Fibroblast of skin of scalp (primary cell): ENCODE measurements at regions not wholly inside any gene's neighbourhood (a gene's known extent, or its start where the extent isn't known, plus 50 kb on each side); places are given as distances from the start of the nearest gene placed in this dataset.
A peak's percentile ranks its signal among the peaks of the same experiment; 100 is the strongest.
"Not testable (repeated sequence)": the region's sequence is repeated elsewhere in the genome, so short reads cannot be mapped to it uniquely, and the experiment has no call there.

Experiments used
- DNase-seq: peaks from one replicate; pipeline ENCODE4 v3.0.0-alpha.2; 2013

DNA sequence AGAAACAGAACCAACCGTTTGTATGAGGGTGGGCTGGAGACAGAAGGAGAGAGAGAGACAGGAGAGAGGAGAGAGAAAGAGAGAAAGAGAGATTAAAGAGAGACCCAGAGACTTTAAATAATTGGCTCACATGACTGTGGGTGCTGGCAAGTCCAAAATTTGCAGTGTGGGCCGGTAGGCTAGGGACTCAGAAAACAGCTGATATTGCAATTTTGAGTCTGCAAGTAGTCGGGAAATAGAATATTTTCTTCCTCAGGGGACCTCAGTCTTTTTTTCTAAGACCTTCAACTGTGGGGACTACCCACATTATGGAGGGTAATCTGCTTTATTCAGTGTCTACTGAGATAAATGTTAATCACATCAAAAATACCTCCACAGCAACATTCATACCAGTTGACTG is 1439.0 kb downstream of the CDH11 start:
- DNase-seq: no peak

- no peak for DNase-seq
These were observed 1449.4 kb downstream of the CDH11 start for GRCh38 chr16:63672493-63672892.

DNA sequence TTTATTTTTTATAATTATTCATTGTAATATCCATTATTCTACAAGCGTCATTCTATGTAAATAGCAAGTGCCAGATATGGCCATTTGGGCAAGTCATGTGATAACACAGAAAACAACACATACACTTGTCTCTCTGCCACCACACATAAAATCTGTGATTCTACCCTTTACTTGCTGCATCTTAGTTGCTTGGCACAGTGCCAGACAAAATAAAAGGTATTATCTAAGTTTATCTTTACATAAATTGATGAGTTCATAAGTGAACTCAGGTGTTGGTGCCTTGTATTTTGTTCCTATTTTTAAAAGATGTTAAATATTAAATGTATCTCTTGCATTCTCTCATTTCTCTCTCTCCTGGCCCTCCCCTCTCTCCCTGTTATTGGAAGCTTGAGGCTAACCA is 1458.7 kb downstream of the CDH11 start:
- no peak for DNase-seq

DNA sequence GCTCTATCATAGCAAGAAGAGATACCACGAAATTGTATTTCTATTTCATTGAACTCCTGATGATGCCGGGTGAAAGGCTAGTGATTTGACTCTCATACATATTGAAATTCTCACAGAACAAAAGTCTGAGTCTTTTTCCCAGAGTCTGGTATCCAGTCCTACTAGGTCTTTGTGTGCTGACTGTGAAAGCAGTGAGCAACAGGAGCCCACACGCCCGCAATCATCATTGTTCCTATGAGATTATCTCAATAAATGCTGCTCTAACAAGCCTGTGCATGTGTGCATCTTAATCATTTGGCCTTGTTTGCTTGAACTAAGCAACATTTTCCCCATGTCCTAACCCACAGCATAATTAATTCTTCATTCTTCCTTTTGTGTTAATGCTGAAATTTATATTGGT is 1466.0 kb downstream of the CDH11 start:
- no peak for DNase-seq

DNA sequence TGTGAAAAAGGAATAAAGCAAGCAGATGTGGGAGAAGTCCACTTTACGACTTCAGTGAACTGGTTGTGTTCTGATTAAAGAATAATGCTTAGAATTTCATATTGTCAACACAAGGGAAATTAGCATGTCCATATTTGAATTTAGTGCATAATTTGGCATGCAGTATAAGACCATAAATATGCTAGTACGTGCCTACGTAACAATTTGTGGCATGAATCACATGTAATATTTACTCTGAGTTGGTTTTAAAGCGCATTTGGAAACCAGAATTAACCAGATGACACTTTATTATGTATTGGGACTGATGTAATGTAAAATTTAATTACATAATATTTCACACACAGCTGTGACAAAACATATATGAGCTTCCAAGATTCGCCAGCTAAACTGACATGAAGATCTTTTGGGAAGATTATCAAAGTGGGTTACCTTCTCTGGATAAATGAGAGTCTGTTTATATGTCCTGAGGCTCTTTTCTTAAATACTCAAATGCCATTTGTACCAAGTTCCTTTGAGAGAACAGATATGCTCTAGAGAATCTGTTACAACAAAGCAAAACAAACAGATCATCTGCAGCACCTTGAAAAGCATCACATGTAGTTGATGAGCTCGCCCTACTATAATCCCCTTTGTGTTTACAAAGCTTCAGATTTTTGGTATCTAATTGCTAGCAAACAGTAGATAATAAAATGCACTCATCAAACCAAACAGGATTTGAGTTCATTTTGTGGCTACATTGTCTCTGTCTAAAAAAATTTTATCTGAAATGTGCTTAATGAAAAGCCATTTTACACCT is 1468.6 kb downstream of the CDH11 start:
- peak; percentile 22 for DNase-seq

GRCh38 chr16:63652091-63652490 is 1469.8 kb downstream of the CDH11 start:
- no peak for DNase-seq

DNA sequence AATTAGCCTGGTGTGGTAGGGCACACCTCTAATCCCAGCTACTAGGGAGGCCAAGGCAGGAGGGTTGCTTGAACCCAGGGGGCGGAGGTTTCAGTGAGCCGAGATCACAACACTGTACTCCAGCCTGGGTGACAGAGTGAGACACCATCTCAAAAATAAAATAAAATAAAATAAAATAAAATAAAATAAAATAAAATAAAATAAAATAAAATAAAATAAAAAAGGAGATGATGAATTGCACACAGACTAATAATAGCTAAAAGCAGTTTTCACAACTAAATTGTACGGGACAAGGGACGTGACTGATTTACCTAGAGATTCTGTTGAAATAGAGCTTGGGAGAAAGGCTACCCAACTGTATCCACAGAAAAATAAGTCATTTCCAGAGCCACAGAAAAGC is 1471.3 kb downstream of the CDH11 start:
- DNase-seq: no peak

GRCh38 chr16:63633706-63634445 is 1488.0 kb downstream of the CDH11 start:
- DNase-seq: not testable (repeated sequence)

DNA sequence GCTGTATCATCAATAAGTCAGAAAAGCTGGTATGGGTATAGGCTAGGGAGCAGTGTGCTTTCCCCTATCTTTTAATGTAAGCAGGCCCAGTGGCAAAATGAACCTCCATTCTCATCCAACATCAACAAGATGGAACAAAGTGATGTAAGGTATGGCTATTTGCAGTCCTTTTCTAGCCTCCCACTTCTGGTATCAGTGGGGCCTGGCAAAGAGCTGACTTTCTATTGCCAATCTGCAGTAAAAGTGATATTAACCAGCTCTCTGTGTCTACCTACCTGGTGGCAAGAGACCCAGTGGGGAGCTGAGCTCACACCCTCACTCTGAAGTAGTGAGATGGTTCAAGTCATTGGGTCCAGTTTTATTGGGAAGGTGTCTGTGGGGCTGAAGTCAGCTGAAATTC is 1492.6 kb downstream of the CDH11 start:
- no peak for DNase-seq

- no peak for DNase-seq
These were observed 1493.1 kb downstream of the CDH11 start for GRCh38 chr16:63628812-63629211.

DNA sequence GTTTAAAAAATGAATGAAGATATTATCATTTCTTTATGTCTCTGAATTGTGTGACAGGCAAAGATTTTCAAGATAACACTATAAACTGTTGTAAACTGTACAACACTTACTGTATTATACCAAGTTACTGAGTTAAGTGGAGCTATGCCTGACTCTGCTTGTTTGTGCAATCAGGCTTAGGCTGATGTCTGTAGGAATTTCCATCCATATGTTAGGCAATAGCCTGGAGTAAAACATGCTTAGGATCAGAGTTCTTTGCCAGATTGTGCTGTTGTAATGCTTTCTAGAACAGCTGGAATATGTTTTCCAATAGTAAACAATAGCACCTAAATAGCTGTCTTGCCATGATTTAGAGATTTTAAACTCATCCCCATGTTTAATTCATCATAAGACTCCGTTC is 1496.7 kb downstream of the CDH11 start:
- DNase-seq: no peak

GRCh38 chr16:63623551-63624039 is 1498.3 kb downstream of the CDH11 start:
- DNase-seq: no peak

GRCh38 chr16:63618896-63619485 is 1502.9 kb downstream of the CDH11 start:
- no peak for DNase-seq

- DNase-seq: peak; percentile 26
These were observed 1503.7 kb downstream of the CDH11 start for GRCh38 chr16:63617990-63618763.

DNA sequence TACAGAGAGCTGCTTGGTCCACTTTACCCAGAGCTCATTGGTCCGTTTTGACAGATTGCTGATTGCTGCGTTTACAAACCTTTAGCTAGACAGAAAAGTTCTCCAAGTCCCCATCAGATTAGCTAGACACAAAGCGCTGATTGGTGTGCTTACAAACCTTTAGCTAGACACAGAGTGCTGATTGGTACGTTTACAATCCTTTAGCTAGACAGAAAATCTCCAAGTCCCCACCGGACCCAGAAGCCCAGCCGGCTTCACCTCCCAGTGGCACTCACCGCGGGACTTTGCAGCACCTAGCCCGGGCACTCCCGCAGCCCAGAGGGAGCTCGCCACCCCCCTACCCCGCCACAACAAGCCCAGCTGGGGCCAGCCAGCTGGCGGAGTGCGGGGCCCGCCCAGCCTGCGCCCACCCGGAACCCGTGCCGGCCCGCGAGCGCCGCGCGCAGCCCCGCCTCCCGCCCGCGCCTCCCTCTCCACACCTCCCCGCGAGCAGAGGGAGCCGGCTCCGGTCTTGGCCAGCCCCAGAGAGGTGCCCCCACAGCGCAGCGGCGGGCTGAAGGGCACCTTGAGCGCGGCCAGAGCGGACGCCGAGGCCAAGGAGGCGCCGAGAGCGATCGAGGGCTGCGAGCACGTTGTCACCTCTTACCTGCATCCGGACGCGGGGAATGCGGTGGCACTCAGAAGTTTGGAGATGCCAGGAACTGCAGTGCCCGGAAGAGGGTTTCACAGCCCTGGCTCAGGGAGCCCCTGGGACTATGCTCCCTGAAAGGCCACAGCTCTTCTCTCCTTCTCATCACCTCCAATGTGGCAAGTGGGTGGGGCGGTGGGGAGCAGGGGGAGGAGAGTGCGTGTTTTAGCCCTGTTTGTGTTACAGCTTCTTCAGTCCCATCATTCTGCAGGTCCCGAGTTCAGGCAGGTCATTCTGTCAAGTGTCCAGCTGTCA is 1504.5 kb downstream of the CDH11 start:
- no peak for DNase-seq

- DNase-seq: peak; percentile 25
These were observed 1507.4 kb downstream of the CDH11 start for GRCh38 chr16:63614429-63614828.

DNA sequence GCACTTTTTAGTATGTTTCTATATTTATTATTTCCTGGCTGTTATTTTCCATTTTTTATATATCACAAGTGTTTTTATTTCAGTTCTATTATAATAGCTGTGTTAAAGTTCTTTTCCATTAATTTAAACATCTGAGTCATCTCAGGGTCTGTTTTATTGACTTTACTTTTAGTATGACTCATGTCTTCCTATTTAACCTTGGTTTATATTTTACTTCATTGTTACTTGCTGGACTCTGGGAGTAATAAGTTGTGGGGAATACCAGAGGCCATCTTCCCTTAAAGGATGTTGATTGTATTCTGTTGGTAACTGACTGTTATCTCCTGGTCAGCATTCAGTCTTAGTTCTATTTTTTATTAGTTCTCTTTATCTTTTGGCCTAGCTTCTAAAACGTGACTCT is 1508.2 kb downstream of the CDH11 start:
- DNase-seq: peak; percentile 17

- DNase-seq: no peak
These were observed 1509.2 kb downstream of the CDH11 start for GRCh38 chr16:63612462-63613227.

GRCh38 chr16:63606778-63607177 is 1515.1 kb downstream of the CDH11 start:
- DNase-seq: no peak

- DNase-seq: no peak
These were observed 1519.5 kb downstream of the CDH11 start for GRCh38 chr16:63602206-63602927.
